ENCODE measurements at regions not wholly inside any gene's neighbourhood (a gene's known extent, or its start where the extent isn't known, plus 50 kb on each side); places are given as distances from the start of the nearest gene placed in this dataset.

DNA sequence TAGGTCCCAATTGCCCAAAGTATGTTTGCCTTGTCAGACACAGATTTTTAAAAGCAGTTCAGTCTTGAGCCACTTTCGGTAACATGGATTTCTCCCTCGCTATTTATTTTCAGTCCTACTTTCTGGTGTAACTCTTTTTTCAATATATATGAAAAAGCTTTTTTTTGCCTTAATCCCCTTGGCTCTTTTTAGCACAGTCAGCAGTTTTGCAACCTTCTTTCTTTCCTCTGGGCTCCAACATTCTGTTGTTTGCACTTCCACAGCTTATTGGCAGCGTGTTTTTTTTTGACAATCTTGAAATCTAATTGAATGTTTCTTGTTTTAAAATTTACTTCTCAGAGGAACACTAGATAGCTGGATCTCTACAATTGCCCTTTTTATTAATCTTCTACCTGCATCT, 429.3 kb upstream of the NBEA start:
- no peak for DNase-seq

DNA sequence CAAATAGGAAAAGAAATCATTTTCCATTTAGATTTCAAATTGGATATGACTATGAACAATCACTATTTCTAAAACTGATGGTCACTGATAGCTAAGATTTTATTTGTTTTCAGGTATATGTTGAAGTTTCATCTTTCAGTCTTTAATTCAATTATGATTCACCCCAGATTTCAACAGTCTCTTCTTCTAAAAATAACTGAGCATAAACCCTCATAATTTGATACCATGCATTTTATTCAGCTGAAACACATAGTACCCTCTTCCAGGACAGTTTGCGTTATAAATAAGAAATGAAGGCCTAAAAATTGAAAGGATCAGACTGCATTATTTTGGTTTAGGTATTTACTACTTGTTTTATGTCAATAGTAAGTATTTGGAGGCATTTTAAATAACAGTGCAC, 428.5 kb upstream of the NBEA start:
- no peak for DNase-seq

GRCh38 chr13:34515201-34515600, 426.9 kb upstream of the NBEA start:
- DNase-seq: no peak

GRCh38 chr13:34521171-34521570, 420.9 kb upstream of the NBEA start:
- no peak for DNase-seq

DNA sequence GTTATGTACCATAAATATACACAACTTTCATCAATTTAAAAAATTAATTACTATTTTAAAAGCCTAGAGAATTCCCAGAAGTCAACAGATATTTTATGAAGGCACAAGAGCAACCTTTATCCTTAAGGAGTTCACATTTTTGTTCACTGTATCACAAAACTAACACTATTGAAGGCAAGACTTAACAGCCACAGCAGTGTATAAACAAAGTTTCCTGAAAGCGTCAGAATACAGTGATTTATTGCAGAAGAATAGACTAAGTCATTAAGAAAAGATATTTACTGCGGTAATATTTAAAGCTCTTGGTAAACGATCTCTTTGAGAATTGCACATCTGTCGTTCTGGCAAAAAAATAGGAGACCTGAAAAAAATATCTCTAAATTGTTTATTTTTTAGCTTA, 419.3 kb upstream of the NBEA start:
- DNase-seq: no peak

DNA sequence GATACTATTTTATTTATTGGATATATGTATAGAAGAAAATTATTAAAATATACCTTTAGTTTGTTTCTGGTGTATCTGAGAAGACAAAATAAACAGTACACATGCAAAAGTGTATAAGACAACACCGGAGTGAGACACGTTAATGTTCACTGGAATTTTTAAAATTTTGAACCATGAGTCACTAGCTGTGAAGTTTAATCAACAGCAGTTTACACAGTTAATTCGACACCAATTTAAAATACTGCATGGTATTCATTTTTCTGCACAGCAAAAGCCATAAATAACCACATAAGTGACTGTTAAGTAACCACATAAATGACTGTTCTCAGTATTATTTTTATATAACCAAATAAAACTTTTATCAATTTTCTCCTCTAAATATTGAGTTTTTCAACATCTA, 418.7 kb upstream of the NBEA start:
- DNase-seq: no peak

DNA sequence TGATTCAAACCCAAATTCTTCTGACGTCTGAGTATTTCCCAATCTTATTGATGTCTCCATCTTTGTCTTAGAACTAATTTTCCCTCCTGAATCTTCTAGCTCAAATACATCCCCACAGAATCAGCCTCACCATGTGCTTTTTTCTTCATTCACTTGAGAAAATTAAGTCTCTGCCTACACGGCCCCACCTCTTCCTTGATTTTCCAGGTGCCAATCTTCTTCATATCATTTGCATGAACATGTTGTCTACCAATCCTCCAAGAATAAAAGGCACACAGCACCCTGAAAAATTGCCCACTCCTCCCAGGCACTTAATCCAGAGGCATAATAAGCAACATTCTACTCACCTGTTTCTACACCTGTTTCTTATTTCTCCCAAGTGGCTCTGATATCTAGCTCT, 408.1 kb upstream of the NBEA start:
- no peak for DNase-seq

DNA sequence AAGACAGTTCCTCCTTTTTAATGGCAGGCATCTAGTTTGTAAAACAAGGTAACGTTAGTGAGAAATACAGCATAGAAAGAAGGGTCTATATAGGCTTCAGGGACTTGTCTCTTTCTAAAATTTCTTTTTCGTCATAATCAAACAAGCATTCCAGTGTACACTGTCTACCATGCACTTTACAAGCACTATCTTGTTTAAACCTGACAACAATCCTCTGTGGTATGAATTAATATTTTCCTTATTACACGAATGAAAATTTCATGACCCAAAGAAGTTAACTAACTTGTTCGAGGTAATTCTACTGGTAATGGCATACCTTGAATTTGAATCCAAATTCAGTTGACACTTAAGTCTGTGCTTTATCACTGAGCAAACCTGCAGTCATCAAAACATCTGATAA, 399.7 kb upstream of the NBEA start:
- DNase-seq: no peak

GRCh38 chr13:34543836-34544235, 398.2 kb upstream of the NBEA start:
- no peak for DNase-seq

DNA sequence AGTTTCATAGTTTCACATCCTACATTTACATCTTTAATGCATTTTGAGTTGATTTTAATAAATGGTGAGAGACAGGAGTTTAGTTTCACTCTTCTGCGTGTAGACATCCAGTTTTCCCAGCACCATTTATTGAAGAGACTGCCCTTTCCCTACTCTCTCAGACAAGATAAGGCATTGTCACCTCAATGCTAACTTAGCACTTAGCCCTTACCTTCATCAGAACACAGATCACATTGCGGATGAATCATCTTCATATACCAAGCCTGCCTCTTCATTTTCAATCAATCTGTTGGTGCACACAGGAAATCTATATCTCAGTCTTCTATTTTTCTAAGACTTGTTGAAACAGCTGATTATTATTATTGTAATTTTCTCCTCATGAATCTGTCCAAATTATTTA, 396.6 kb upstream of the NBEA start:
- no peak for DNase-seq

DNA sequence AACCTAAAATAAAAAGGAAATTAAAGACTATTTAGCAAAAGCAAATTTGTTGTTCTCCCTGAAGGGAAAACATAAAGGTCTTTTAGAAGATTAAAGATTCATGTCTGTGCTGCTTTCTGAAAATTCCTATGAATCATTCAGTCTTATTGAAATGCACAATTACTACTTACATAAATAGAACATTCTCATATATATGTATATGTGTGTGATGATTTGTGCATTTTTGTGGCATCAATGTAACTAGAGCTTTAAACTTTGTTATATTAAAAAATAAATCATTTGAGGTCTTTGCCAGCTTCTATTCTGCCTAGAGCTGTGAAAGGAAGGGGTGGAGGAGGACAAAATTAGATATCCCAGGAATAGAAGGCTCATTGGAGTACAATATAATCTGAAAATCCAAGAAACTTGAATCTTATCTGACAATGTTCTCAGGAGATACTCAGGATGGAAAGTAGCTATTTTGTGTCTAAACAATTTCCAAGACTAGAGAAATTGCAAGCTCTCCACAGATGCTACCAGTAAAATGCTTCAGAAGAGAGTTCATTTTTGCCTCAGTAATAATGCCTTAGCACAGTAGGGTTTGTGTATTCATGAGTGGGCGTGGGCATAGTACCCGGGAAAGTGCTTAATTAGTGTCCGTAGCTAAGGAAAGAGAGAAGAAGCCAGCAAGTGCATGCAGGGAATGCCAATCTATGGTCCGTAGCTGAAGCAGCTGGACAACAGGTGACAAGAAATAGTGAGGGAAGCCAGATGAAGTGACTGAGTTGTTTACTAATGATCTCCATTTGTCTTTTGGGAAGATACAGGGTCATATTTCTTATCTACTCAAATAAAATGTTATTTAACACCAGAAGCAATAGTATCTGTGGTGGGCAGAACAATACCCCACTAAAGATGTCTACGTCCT, 395.5 kb upstream of the NBEA start:
- DNase-seq: no peak

DNA sequence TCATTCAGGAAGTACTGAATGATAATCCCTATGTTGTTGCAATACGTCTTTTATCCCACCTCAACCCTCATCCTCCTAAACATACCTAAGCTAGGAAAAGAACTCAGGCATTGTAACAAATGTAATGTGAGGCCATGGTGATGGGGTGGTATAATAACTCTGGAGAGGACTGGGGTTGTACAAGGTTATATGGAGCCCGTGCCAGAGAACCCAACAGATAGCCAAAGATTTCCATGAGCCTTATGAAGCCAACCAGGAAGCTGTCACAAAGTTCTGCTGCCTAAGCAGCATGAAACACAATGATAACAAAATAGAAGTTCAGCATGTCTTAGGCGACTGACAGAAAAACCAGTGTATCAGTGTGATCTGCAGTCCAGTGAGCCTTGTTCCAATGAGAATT, 394.1 kb upstream of the NBEA start:
- no peak for DNase-seq

DNA sequence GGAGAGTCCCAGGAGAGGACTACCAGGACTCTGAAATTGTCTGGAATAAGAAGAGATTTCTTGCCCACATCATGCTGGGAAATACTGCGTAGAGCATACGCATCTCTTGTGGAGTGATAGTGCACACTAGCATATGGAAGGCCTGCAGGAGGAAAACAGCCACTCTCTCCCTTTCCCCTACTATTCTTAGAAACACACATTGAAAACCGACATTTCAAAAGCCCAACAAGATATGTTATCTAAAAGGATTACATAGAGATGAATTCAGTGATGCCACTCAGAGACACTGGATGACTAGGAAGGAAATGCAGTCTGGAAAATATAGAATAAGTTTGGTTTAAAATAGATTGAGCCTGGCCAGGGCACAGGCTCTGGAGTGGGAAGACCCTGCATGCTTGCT, 388.7 kb upstream of the NBEA start:
- DNase-seq: no peak

- no peak for DNase-seq
Measured at GRCh38 chr13:34555988-34556387, 386.1 kb upstream of the NBEA start.

GRCh38 chr13:34561033-34561432, 381.0 kb upstream of the NBEA start:
- DNase-seq: no peak

- no peak for DNase-seq
Measured at GRCh38 chr13:34567597-34567996, 374.5 kb upstream of the NBEA start.

- DNase-seq: no peak
Measured at GRCh38 chr13:34570698-34571353, 371.2 kb upstream of the NBEA start.

GRCh38 chr13:34571716-34572115, 370.4 kb upstream of the NBEA start:
- DNase-seq: no peak

DNA sequence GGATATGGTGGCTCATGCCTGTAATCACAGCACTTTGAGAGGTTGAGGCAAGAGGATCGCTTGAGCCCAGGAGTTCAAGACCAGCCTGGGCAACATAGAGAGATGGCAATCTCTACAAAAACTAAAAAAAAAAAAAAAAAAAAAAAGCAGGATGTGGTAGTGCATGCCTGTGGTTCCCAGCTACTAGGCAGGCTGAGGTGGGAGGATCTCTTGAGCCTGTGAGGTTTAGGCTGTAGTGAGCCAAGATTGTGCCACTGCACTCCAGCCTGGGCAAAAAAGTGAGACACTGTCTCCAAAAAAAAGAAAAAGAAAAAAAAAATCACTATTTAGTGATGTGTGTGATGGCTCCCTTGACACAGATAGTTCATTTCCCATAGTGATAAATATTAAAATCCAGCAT, 365.0 kb upstream of the NBEA start:
- DNase-seq: no peak

DNA sequence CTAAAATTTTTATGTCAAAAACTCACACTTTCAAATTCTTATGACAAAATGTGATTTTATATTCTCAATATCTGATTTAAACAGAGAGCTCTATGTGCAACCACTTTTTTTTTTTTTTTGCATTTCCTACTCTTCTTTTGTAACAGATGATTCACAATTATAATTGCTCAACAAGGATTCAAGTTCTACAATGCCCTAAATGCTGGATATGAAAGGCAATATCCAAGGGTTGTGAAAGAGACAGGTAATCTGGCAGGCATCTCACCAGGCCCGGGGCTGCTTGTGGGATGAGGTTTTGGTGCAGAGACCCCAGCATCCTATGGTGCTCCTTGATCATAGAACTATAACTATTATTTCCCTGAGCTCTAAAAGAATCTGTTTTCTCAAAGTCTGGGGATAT, 363.6 kb upstream of the NBEA start:
- no peak for DNase-seq

GRCh38 chr13:34578917-34579316, 363.2 kb upstream of the NBEA start:
- DNase-seq: no peak

- DNase-seq: no peak
Measured at GRCh38 chr13:34583181-34583580, 358.9 kb upstream of the NBEA start.

GRCh38 chr13:34587576-34587975, 354.5 kb upstream of the NBEA start:
- no peak for DNase-seq

GRCh38 chr13:34588362-34588761, 353.7 kb upstream of the NBEA start:
- DNase-seq: no peak

DNA sequence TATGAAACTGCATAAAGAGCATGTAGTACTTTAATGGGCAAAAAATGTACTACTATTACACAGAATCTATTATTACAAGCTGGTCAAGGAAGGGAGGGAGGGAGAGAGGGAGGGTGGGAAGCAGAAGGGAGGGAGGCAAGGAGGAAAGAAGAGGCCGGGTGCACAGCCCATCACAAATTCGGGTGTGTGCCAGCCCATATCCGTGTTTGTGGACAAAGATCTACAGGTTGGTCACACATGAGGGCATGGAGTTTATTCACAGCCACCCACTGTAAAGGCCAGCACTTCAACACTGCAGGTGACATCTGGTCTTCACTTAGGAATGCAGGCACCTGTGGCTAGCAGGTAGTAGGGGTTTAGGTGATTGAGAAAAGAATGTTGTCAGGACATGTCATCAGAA, 352.5 kb upstream of the NBEA start:
- no peak for DNase-seq
